CD8-positive, alpha-beta memory T cell (primary cell): ENCODE measurements at regions not wholly inside any gene's neighbourhood (a gene's known extent, or its start where the extent isn't known, plus 50 kb on each side); places are given as distances from the start of the nearest gene placed in this dataset.

ENCODE experiments used
- CTCF ChIA-PET: fragments of 350-600 bp; sonication (Branson Sonifier 250); formaldehyde crosslinking; loops from one replicate; lab custom pipeline; 2021; ENCODE audit warnings: antibody characterized with exemption; lab: Charles Lee
- POLR2A ChIA-PET: fragments of 350-600 bp; sonication (Branson Sonifier 250); formaldehyde crosslinking; loops from one replicate; lab custom pipeline; 2021; ENCODE audit warnings: antibody characterized with exemption; lab: Charles Lee
- DNase-seq, 5 donors: peaks; one replicate each; pipeline versions ENCODE4 v3.0.0 to v3.0.0-alpha.2; 2020 to 2022; ENCODE audit warnings: mixed read lengths in 1 of 5
- H3K27ac ChIP-seq: one replicate; pipeline ENCODE4 v1.7.0; 2013; ENCODE audit warnings: low read depth, mild to moderate bottlenecking, low read length, moderate library complexity
- H3K27me3 ChIP-seq: 2 replicates; pipeline ENCODE4 v1.7.0; 2013; ENCODE audit warnings: low read length, mild to moderate bottlenecking; ENCODE audit not compliant: insufficient read depth, poor library complexity, severe bottlenecking
- H3K36me3 ChIP-seq: 2 replicates; pipeline ENCODE4 v1.7.0; 2013; ENCODE audit warnings: mild to moderate bottlenecking, low read length, moderate library complexity; ENCODE audit not compliant: insufficient read depth
- H3K4me1 ChIP-seq: 2 replicates; pipeline ENCODE4 v1.7.0; 2013; ENCODE audit warnings: mild to moderate bottlenecking, low read length, moderate library complexity; ENCODE audit not compliant: insufficient read depth
- H3K4me3 ChIP-seq: 2 replicates; pipeline ENCODE4 v1.7.0; 2013; ENCODE audit warnings: mild to moderate bottlenecking, low read length
- H3K9me3 ChIP-seq: 2 replicates; pipeline ENCODE4 v1.7.0; 2013; ENCODE audit warnings: mild to moderate bottlenecking, low read length
- H3K27ac Mint-ChIP-seq, 8 donors: one replicate each; pipeline ENCODE4 v1.8.0; 2020 to 2021; ENCODE audit warnings: mixed read lengths in 8 of 8, mild to moderate bottlenecking in 6 of 8, inconsistent platforms in 3 of 8, moderate library complexity in 3 of 8
- H3K27me3 Mint-ChIP-seq, 2 donors: one replicate each; pipeline ENCODE4 v1.8.0; 2020 to 2021; ENCODE audit warnings: mixed read lengths in 2 of 2, mild to moderate bottlenecking in 1 of 2, moderate library complexity in 1 of 2
- H3K36me3 Mint-ChIP-seq, 3 donors: one replicate each; pipeline ENCODE4 v1.8.0; 2020 to 2021; ENCODE audit warnings: mixed read lengths in 3 of 3, inconsistent platforms in 1 of 3, mild to moderate bottlenecking in 1 of 3
- H3K4me1 Mint-ChIP-seq, 3 donors: one replicate each; pipeline ENCODE4 v1.8.0; 2020 to 2021; ENCODE audit warnings: mixed read lengths in 3 of 3, inconsistent platforms in 1 of 3, mild to moderate bottlenecking in 1 of 3
- H3K4me3 Mint-ChIP-seq, 7 donors: one replicate each; pipeline ENCODE4 v1.8.0; 2020 to 2021; ENCODE audit warnings: mixed read lengths in 7 of 7, mild to moderate bottlenecking in 6 of 7, moderate library complexity in 4 of 7, inconsistent platforms in 2 of 7
- H3K9me3 Mint-ChIP-seq, 5 donors: one replicate each; pipeline ENCODE4 v1.8.0; 2020 to 2022; ENCODE audit warnings: mixed read lengths in 5 of 5, mild to moderate bottlenecking in 3 of 5, moderate library complexity in 2 of 5, inconsistent platforms in 1 of 5

DNA sequence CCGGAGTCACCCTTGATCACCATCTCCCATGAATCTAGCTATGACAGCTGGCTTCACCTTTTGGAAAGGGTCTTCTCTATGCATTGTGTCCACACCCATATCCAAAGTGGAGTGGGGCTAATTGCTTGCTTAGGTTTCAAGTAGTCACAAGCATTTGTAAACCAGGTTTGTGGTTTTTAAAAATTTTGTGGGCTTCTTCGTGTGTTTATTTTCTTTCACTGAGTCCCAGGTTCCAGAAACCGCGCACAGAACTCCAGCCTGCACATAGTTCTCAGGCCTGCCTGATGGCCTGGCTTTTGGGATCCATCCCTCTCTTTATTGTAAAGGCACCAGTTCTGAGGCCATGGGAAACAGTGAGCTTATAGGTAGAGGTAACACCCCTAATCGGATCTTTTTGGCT is 70.2 kb upstream of the TLR3 start:
- Histone ChIP-seq H3K36me3 (no peaks in the 10 kb centered on the region), H3K27me3 (no peaks in the 10 kb centered on the region), H3K4me3 (no peak overlapping the region), H3K9me3 (no peaks in the 10 kb centered on the region), H3K4me1 (no peaks in the 10 kb centered on the region), H3K27ac (no peak overlapping the region)
- Mint-ChIP-seq H3K27me3 (no peaks in the 10 kb centered on the region), H3K36me3 (no peaks in the 10 kb centered on the region), H3K27ac (no peak overlapping the region), H3K9me3 (peaks cover 0 to 2% (median 0%) of the 10 kb centered on the region in 5 donors), H3K4me1 (no peaks in the 10 kb centered on the region), H3K4me3 (no peak overlapping the region)
- no peak for DNase-seq
- ChIA-PET POLR2A (no interaction called here), CTCF (no interaction called here)

DNA sequence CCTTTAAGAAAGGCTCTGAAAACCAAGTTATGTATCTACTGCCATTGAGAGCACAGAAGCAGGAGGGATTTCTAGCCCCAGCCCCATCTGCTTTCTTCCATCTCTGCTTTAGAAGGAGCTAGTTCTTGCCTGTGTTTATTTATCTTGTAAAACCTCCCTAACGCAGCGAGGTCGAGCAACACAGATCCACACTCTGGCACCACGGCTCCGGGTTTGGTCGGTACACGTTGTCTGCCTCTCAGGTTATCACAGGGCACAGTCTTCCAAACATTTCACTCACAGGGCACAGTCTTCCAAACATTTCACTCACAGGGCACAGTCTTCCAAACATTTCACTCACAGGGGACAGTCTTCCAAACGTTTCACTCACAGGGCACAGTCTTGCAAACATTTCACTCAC is 69.7 kb upstream of the TLR3 start:
- H3K4me3 ChIP-seq: no peak overlapping the region
- no peak overlapping the region for H3K27ac Mint-ChIP-seq
- no peaks in the 10 kb centered on the region for H3K36me3 ChIP-seq
- H3K4me1 ChIP-seq: no peaks in the 10 kb centered on the region
- H3K4me3 Mint-ChIP-seq: no peak overlapping the region
- no peak overlapping the region for H3K27ac ChIP-seq
- H3K9me3 ChIP-seq: no peaks in the 10 kb centered on the region
- H3K27me3 ChIP-seq: no peaks in the 10 kb centered on the region
- CTCF ChIA-PET: no interaction called here
- DNase-seq: no peak
- no peaks in the 10 kb centered on the region for H3K27me3 Mint-ChIP-seq
- POLR2A ChIA-PET: no interaction called here
- no peaks in the 10 kb centered on the region for H3K36me3 Mint-ChIP-seq
- H3K4me1 Mint-ChIP-seq: no peaks in the 10 kb centered on the region
- H3K9me3 Mint-ChIP-seq: peaks cover 0 to 2% (median 0%) of the 10 kb centered on the region in 5 donors

DNA sequence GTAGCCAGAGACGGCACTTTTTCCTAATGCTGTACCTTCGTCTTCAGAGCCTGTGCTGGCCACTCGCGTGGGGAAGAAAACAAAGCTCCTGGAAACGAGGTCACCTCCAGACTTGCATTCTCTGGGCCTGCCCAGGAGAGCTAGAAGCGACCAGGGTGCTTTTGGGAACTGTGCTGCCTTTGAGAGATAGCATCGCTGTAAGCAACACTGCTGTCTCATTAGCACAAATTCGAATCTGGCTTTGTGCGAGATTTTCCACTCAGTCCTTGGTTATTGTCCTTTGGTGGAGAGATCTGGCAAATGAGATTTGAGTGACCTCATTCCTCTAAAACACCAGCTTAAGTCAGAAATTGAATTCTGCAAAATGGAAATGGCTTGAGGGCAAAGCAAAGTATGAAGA is 66.1 kb upstream of the TLR3 start:
- ChIA-PET POLR2A (no interaction called here), CTCF (no interaction called here)
- Histone ChIP-seq H3K9me3 (no peaks in the 10 kb centered on the region), H3K27ac (no peak overlapping the region), H3K36me3 (no peaks in the 10 kb centered on the region), H3K27me3 (no peaks in the 10 kb centered on the region), H3K4me3 (no peak overlapping the region), H3K4me1 (no peaks in the 10 kb centered on the region)
- no peak for DNase-seq
- H3K4me1 Mint-ChIP-seq: no peaks in the 10 kb centered on the region
- H3K36me3 Mint-ChIP-seq: no peaks in the 10 kb centered on the region
- H3K27ac Mint-ChIP-seq: no peak overlapping the region
- H3K27me3 Mint-ChIP-seq: peaks cover 0 to 4% of the 10 kb centered on the region in 2 donors
- no peak overlapping the region for H3K4me3 Mint-ChIP-seq
- no peaks in the 10 kb centered on the region for H3K9me3 Mint-ChIP-seq

DNA sequence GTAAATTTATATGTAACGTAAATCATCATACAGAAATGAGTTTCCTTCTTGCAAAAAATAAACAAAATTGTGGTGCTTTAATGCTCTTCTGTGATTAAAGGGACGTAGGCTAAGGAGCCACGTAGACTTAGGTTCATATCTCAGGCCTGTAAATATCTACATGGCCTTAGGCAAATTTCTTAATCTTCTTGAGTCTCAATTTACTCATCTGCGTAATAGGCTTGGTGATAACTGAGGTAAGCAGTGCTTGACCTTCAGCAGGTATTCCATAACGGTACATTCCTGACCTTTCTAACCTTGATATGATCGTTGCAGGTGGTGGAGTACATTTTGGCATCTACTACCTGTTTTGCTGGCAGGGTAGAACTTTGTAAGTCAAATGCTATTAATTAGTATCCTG is 65.2 kb upstream of the TLR3 start:
- H3K9me3 Mint-ChIP-seq: no peaks in the 10 kb centered on the region
- Histone ChIP-seq H3K36me3 (no peaks in the 10 kb centered on the region), H3K27ac (no peak overlapping the region), H3K4me1 (no peaks in the 10 kb centered on the region), H3K4me3 (no peak overlapping the region), H3K9me3 (no peaks in the 10 kb centered on the region), H3K27me3 (no peaks in the 10 kb centered on the region)
- no peak for DNase-seq
- H3K36me3 Mint-ChIP-seq: no peaks in the 10 kb centered on the region
- CTCF ChIA-PET: no interaction called here
- POLR2A ChIA-PET: no interaction called here
- no peaks in the 10 kb centered on the region for H3K4me1 Mint-ChIP-seq
- no peak overlapping the region for H3K4me3 Mint-ChIP-seq
- peaks cover under 1 to 4% of the 10 kb centered on the region in 2 donors for H3K27me3 Mint-ChIP-seq
- no peak overlapping the region for H3K27ac Mint-ChIP-seq

DNA sequence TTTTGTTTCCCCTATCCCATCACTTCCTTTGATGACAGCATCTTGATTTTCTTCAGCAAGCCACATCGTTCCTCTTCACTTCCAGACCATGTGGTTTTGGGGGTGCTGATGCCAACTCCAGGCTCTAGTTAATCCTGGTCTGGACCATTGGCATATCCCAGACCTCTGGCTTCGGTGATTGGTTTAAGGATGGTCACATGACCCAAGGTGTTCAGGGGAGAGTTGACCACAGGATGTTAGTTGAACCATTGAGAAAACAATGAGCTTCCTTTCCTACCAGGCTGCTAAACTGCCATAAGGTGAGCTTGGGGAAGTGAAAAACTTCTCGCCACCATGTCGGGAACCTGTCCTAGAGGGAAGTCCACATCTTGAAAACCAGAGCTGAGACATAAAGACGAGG is 60.9 kb upstream of the TLR3 start:
- H3K9me3 Mint-ChIP-seq: no peaks in the 10 kb centered on the region
- no peaks in the 10 kb centered on the region for H3K36me3 Mint-ChIP-seq
- H3K4me1 Mint-ChIP-seq: no peaks in the 10 kb centered on the region
- Histone ChIP-seq H3K4me1 (no peaks in the 10 kb centered on the region), H3K27ac (no peak overlapping the region), H3K36me3 (no peaks in the 10 kb centered on the region), H3K4me3 (no peak overlapping the region), H3K27me3 (no peaks in the 10 kb centered on the region), H3K9me3 (no peaks in the 10 kb centered on the region)
- no peak overlapping the region for H3K4me3 Mint-ChIP-seq
- DNase-seq: no peak
- H3K27ac Mint-ChIP-seq: no peak overlapping the region
- POLR2A ChIA-PET: no interaction called here
- H3K27me3 Mint-ChIP-seq: peaks cover 4 to 18% of the 10 kb centered on the region in 2 donors
- CTCF ChIA-PET: no interaction called here

DNA sequence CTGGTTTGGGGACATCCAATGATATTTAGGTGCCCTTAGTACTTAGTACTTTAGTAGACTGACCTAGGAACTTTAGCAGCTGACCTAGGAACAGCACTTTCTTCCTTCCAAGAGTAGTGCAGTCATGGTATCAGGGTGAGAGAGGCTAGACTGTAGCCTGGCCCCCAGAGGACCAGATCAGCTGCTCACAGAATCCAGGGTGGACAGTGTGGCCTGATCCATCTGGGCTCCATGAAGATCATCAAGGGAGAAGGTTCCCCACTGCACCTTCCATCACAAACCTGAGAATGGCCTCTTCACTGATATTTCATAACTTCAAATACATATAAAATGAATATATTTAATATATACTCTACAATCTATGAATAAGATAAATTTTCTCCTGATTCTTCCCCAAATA is 59.0 kb upstream of the TLR3 start:
- CTCF ChIA-PET: no interaction called here
- H3K27me3 ChIP-seq: no peaks in the 10 kb centered on the region
- no peaks in the 10 kb centered on the region for H3K4me1 ChIP-seq
- no peak overlapping the region for H3K27ac ChIP-seq
- Mint-ChIP-seq H3K36me3 (no peaks in the 10 kb centered on the region), H3K9me3 (no peaks in the 10 kb centered on the region), H3K27me3 (peaks cover 6 to 24% of the 10 kb centered on the region in 2 donors), H3K27ac (no peak overlapping the region), H3K4me1 (no peaks in the 10 kb centered on the region), H3K4me3 (no peak overlapping the region)
- no peaks in the 10 kb centered on the region for H3K9me3 ChIP-seq
- no peaks in the 10 kb centered on the region for H3K36me3 ChIP-seq
- POLR2A ChIA-PET: no interaction called here
- H3K4me3 ChIP-seq: no peak overlapping the region
- no peak for DNase-seq

DNA sequence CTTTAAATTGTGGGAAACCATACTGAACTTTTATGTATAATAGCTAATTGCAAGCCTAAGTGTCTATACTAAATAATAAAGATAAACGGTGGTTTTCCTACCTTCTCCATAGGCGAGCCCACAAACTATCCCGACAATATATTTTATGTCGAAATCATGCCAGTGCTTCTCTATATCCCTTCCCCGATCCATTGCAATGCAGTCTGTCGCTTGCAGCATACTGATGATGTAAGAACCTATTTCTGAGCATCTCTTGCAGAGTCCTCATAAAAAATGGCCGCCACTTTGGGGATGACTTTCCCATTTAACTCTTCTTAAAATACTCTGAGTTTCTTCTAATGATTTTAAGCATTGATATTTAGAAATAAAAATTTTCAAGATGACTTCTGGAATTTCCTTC is 58.1 kb upstream of the TLR3 start:
- H3K4me1 ChIP-seq: no peaks in the 10 kb centered on the region
- no peaks in the 10 kb centered on the region for H3K27me3 ChIP-seq
- H3K9me3 ChIP-seq: no peaks in the 10 kb centered on the region
- DNase-seq: no peak
- no peak overlapping the region for H3K4me3 Mint-ChIP-seq
- no peaks in the 10 kb centered on the region for H3K9me3 Mint-ChIP-seq
- H3K27me3 Mint-ChIP-seq: peaks cover 6 to 30% of the 10 kb centered on the region in 2 donors
- no peak overlapping the region for H3K27ac Mint-ChIP-seq
- no peaks in the 10 kb centered on the region for H3K36me3 Mint-ChIP-seq
- no peak overlapping the region for H3K4me3 ChIP-seq
- CTCF ChIA-PET: no interaction called here
- H3K27ac ChIP-seq: no peak overlapping the region
- POLR2A ChIA-PET: no interaction called here
- H3K36me3 ChIP-seq: no peaks in the 10 kb centered on the region
- H3K4me1 Mint-ChIP-seq: no peaks in the 10 kb centered on the region

DNA sequence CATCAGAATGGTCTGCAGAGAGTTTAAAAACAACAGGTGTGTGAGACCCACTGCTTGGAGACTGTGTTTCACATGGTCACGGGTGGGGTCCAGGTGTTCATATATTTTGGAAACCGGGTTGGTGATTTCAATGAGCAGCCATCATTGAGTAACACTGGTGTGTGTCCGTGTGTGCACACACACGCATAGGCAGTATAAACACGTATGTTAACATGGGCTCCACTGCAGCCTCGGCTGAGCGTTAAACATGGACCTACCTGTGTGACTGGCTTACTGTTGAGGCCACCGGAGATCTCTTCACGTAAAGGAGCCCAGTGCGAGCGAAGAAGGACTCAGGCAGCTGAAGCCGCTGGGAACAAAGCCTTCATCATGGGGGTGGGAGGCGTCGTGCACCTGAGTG is 56.9 kb upstream of the TLR3 start:
- Histone ChIP-seq H3K9me3 (no peaks in the 10 kb centered on the region), H3K27me3 (no peaks in the 10 kb centered on the region), H3K4me3 (no peak overlapping the region), H3K4me1 (no peaks in the 10 kb centered on the region), H3K36me3 (no peaks in the 10 kb centered on the region), H3K27ac (no peak overlapping the region)
- Mint-ChIP-seq H3K27ac (peak overlapping the region in 1 of 8 donors; percentile 86), H3K27me3 (peaks cover 3 to 35% of the 10 kb centered on the region in 2 donors), H3K36me3 (no peaks in the 10 kb centered on the region), H3K4me1 (no peaks in the 10 kb centered on the region), H3K4me3 (no peak overlapping the region), H3K9me3 (no peaks in the 10 kb centered on the region)
- DNase-seq: no peak
- ChIA-PET POLR2A (no interaction called here), CTCF (no interaction called here)
